GM12878 (cell line): ENCODE measurements at regions not wholly inside any gene's neighbourhood (a gene's known extent, or its start where the extent isn't known, plus 50 kb on each side); places are given as distances from the start of the nearest gene placed in this dataset.

Experiments used
- ATAC-seq: fragments of 200-7000 bp; cut with Tn5 transposase; 3 replicates; pipeline ENCODE4 v1.9.1; 2020; ENCODE audit warnings: mild to moderate bottlenecking, moderate library complexity
- BruUV-seq: library from RNA; stranded (reverse); fragments of 400-500 nt; replicated peaks from 2 replicates; lab custom pipeline; 2021; lab: Mats Ljungman, UMichigan
- CTCF ChIA-PET: fragments of 300-600 bp; sonication (Branson Sonifier 250); formaldehyde crosslinking; extraction: SDS; loops from one replicate; lab custom pipeline; 2021; ENCODE audit warnings: inconsistent platforms; lab: Yijun Ruan, JAX
- POLR2A ChIA-PET: fragments of 350-600 bp; formaldehyde crosslinking; extraction: SDS; loops from one replicate; lab custom pipeline; 2021; ENCODE audit warnings: inconsistent platforms; lab: Charles Lee
- RAD21 ChIA-PET: fragments of 300-600 bp; sonication (Branson Sonifier 250); formaldehyde crosslinking; loops from one replicate; lab custom pipeline; 2023; ENCODE audit warnings: antibody characterized with exemption; ENCODE audit not compliant: unreplicated experiment; lab: Charles Lee
- SMC1A ChIA-PET: fragments of 300-600 bp; sonication (Branson Sonifier 250); formaldehyde crosslinking; loops from one replicate; lab custom pipeline; 2023; ENCODE audit not compliant: unreplicated experiment, uncharacterized antibody; lab: Charles Lee
- DNase-seq: peaks from one replicate; pipeline ENCODE4 v3.0.0-alpha.2; 2011; ENCODE audit warnings: low read depth, low spot score
- FAIRE-seq: peaks from 3 replicates; lab custom pipeline; 2011; peaks lifted over from hg19 to GRCh38; lab: Jason Lieb, UNC
- H2AFZ ChIP-seq: 2 replicates; pipeline ENCODE4 v1.6.0; 2011; ENCODE audit warnings: low read depth, low read length, control low read depth; ENCODE audit not compliant: control insufficient read depth
- H3K27ac ChIP-seq: 2 replicates; pipeline ENCODE4 v1.5.1; 2011; ENCODE audit warnings: control low read depth; ENCODE audit not compliant: control insufficient read depth, insufficient read depth
- H3K27me3 ChIP-seq, 2 experiments: replicated peaks in 1 of 2; 2 replicates each; pipeline versions ENCODE4 v1.6.0 to v1.6.1; 2011; ENCODE audit warnings: low read length in 1 of 2; ENCODE audit not compliant: control insufficient read depth in 2 of 2, insufficient read depth in 2 of 2
- H3K36me3 ChIP-seq, 2 experiments: 2 replicates each; pipeline ENCODE4 v1.5.1; 2011; ENCODE audit warnings: low read length in 1 of 2; ENCODE audit not compliant: control insufficient read depth in 2 of 2, insufficient read depth in 2 of 2
- H3K4me1 ChIP-seq: 2 replicates; pipeline ENCODE4 v1.6.1; 2011; ENCODE audit warnings: mild to moderate bottlenecking, low read length, moderate library complexity, mixed read lengths; ENCODE audit not compliant: control insufficient read depth, insufficient read depth
- H3K4me2 ChIP-seq: 2 replicates; pipeline ENCODE4 v1.6.0; 2011; ENCODE audit warnings: control low read depth; ENCODE audit not compliant: control insufficient read depth, insufficient read depth
- H3K4me3 ChIP-seq: fragments of 200-600 bp; sonication (generic); 2 replicates; pipeline ENCODE4 v1.5.1; 2016
- H3K79me2 ChIP-seq: 2 replicates; pipeline ENCODE4 v1.6.0; 2011; ENCODE audit warnings: low read length; ENCODE audit not compliant: control insufficient read depth, insufficient read depth
- H3K9ac ChIP-seq: 2 replicates; pipeline ENCODE4 v1.8.0; 2011; ENCODE audit warnings: low read length, control low read depth, mixed read lengths; ENCODE audit not compliant: control insufficient read depth, insufficient read depth
- H3K9me3 ChIP-seq: replicated peaks from 3 replicates; pipeline ENCODE4 v1.5.1; 2011; ENCODE audit warnings: mild to moderate bottlenecking, low read length; ENCODE audit not compliant: control insufficient read depth, insufficient read depth
- H4K20me1 ChIP-seq: 2 replicates; pipeline ENCODE4 v1.6.0; 2011; ENCODE audit not compliant: control insufficient read depth, insufficient read depth
- BRCA1 ChIP-seq: IDR thresholded peaks from 2 replicates; pipeline ENCODE4 v1.6.1; 2011; ENCODE audit warnings: low read depth, low read length, improper control_type of control experiment
- IRF5 ChIP-seq: fragments of 450-650 bp; IDR thresholded peaks from 2 replicates; pipeline ENCODE4 v1.6.1; 2017; ENCODE audit warnings: borderline replicate concordance
- MTA2 ChIP-seq: fragments of 450-650 bp; IDR thresholded peaks from 2 replicates; pipeline ENCODE4 v1.6.1; 2016; ENCODE audit warnings: low read depth, mild to moderate bottlenecking, moderate library complexity
- POLR2A ChIP-seq: IDR thresholded peaks from 2 replicates; pipeline ENCODE4 v1.6.1; 2011; ENCODE audit warnings: low read depth, mild to moderate bottlenecking, low read length
- RAD51 ChIP-seq: fragments of 450-650 bp; IDR thresholded peaks from 2 replicates; pipeline ENCODE4 v1.6.1; 2016; ENCODE audit warnings: moderate library complexity, mild to moderate bottlenecking, inconsistent platforms
- RB1 ChIP-seq: fragments of 450-650 bp; formaldehyde crosslinking; IDR thresholded peaks from 2 replicates; pipeline ENCODE4 v1.6.1; 2017; ENCODE audit warnings: mild to moderate bottlenecking, borderline replicate concordance
- REST ChIP-seq: IDR thresholded peaks from 2 replicates; pipeline ENCODE4 v1.6.1; 2012; ENCODE audit warnings: mild to moderate bottlenecking, low read depth, low read length
- SPI1 ChIP-seq: IDR thresholded peaks from 2 replicates; pipeline ENCODE4 v1.6.1; 2011; ENCODE audit warnings: low read depth, mild to moderate bottlenecking, low read length, moderate library complexity, borderline replicate concordance; ENCODE audit not compliant: insufficient read depth
- SREBF2 ChIP-seq: IDR thresholded peaks from 2 replicates; pipeline ENCODE4 v1.6.1; 2012; ENCODE audit warnings: mild to moderate bottlenecking, low read length
- STAT3 ChIP-seq: IDR thresholded peaks from 2 replicates; pipeline ENCODE4 v1.6.1; 2011; ENCODE audit warnings: low read depth, low read length, improper control_type of control experiment
- TBL1XR1 ChIP-seq: IDR thresholded peaks from 2 replicates; pipeline ENCODE4 v1.6.1; 2012; ENCODE audit warnings: low read depth, low read length, improper control_type of control experiment
- YBX1 ChIP-seq: fragments of 450-650 bp; IDR thresholded peaks from 2 replicates; pipeline ENCODE4 v1.6.1; 2016; ENCODE audit warnings: antibody characterized with exemption
- ZBTB40 ChIP-seq: fragments of 450-650 bp; IDR thresholded peaks from 2 replicates; pipeline ENCODE4 v1.6.1; 2016; ENCODE audit warnings: mild to moderate bottlenecking, moderate library complexity, borderline replicate concordance
- ZNF384 ChIP-seq: IDR thresholded peaks from 2 replicates; pipeline ENCODE4 v1.6.1; 2012; ENCODE audit warnings: low read depth, mild to moderate bottlenecking, low read length, improper control_type of control experiment, borderline replicate concordance
- WGBS: methylation state at CpG from one replicate; pipeline ENCODE4 v1.1.6; 2016; ENCODE audit warnings: low lambda C conversion rate; ENCODE audit not compliant: insufficient replicate concordance, insufficient coverage; ENCODE audit errors: missing lambda C conversion rate; 5-methylcytosine and 5-hydroxymethylcytosine counted together
- in situ Hi-C: fragments of 300-500 bp; cut with MboI; formaldehyde crosslinking; loops from 9 replicates; pipeline ENCODE4 v1.14.3; 2018; ENCODE audit warnings: mixed read lengths
- intact Hi-C: fragments of 100-400 bp; cut with micrococcal nuclease; formaldehyde crosslinking; loops from one replicate; pipeline ENCODE4 v1.14.2; 2022; ENCODE audit not compliant: unreplicated experiment

GRCh38 chr11:90594658-90595057 lies 371.8 kb upstream of the CHORDC1 start (continued):
- TF ChIP-seq IRF5 (no peak), RB1 (no peak), YBX1 (no peak), ZBTB40 (no peak), STAT3 (no peak), RAD51 (no peak), BRCA1 (no peak)

- RAD21 ChIA-PET, result interaction anchor here (0.7 kb wide), 1 partner anchor 25 kb away, joined by 4 read pairs; no protein-coding TSS in a partner anchor
- Histone ChIP-seq H3K4me1 (no peaks in the 10 kb centered on the region), H3K4me3 (no peak overlapping the region), H3K36me3 (no peaks in the 10 kb centered on the region), H3K4me2 (no peak overlapping the region), H3K79me2 (no peaks in the 10 kb centered on the region), H3K27me3 (no peaks in the 10 kb centered on the region), H3K9me3 (no peaks in the 10 kb centered on the region), H3K27ac (no peak overlapping the region), H4K20me1 (no peaks in the 10 kb centered on the region), H3K9ac (no peak overlapping the region), H2AFZ (no peak overlapping the region)
- no TSS peak for BruUV-seq
- in situ Hi-C loops (no loop called here), intact Hi-C loops (no loop called here)
- ATAC-seq, result peak; percentile 64
- 33% methylated on average over 1 of the region's 1 CpG for WGBS
- CTCF ChIA-PET, result no interaction called here
- SMC1A ChIA-PET, result interaction anchor here (0.7 to 2.1 kb wide), 3 partner anchors 12 to 20 kb away, joined by 3 to 5 read pairs (median 3); no protein-coding TSS in a partner anchor
- DNase-seq, result no peak
- POLR2A ChIA-PET, result no interaction called here
- no peak for FAIRE-seq
- TF ChIP-seq SPI1 (0 out of 2 replicates have a peak, but pooled peaks have one; percentile 5), MTA2 (no peak), ZNF384 (peak; percentile 34; the same call in 1 of the 2 replicates), SREBF2 (no peak), REST (no peak), TBL1XR1 (no peak), POLR2A (no peak)
Observed at GRCh38 chr11:90593099-90593498, 370.2 kb upstream of the CHORDC1 start.
